ENCODE measurements at regions not wholly inside any gene's neighbourhood (a gene's known extent, or its start where the extent isn't known, plus 50 kb on each side); places are given as distances from the start of the nearest gene placed in this dataset.

- Histone ChIP-seq H2BK5ac (ENCODE audit: low read depth, low read length, poor library complexity) (no peak overlapping the region), H2BK120ac (ENCODE audit: insufficient read depth, low read length, poor library complexity) (no peak overlapping the region), H4K91ac (ENCODE audit: low read depth, low read length) (no peak overlapping the region), H3K18ac (ENCODE audit: low read length) (no peak overlapping the region), H4K12ac (ENCODE audit: low read depth, low read length) (no peak overlapping the region), H3K9ac (ENCODE audit: low read length) (no peak overlapping the region), H3K4ac (ENCODE audit: low read depth, low read length) (no peak overlapping the region), H3K9me3 (ENCODE audit: insufficient read depth, low read depth, low read length) (no peaks in the 10 kb centered on the region), H3K27ac (ENCODE audit: low read depth, low read length) (no peak overlapping the region), H2AK5ac (ENCODE audit: low read length) (no peak overlapping the region), H3K79me1 (ENCODE audit: low read length) (no peaks in the 10 kb centered on the region), H3K4me1 (ENCODE audit: control insufficient read depth in 1 of 2, insufficient read depth in 2 of 2, low read length in 2 of 2) (no peaks in the 10 kb centered on the region), H3K27me3 (ENCODE audit: insufficient read depth, low read length) (no peaks in the 10 kb centered on the region), H3K4me2 (ENCODE audit: low read length) (no peak overlapping the region), H2BK12ac (ENCODE audit: low read length) (no peak overlapping the region), H2AFZ (ENCODE audit: insufficient read depth, low read length, poor library complexity) (no peak overlapping the region), H3K79me2 (ENCODE audit: control insufficient read depth, insufficient read depth, low read length, poor library complexity) (no peaks in the 10 kb centered on the region), H3K4me3 (ENCODE audit: low read depth, low read length) (no peak overlapping the region), H4K8ac (ENCODE audit: low read depth, low read length) (no peak overlapping the region), H3K36me3 (ENCODE audit: control insufficient read depth in 1 of 2, insufficient read depth in 2 of 2, low read length in 2 of 2) (no peaks in the 10 kb centered on the region), H3K14ac (ENCODE audit: low read length) (no peak overlapping the region), H3K23ac (ENCODE audit: low read length) (no peak overlapping the region)
- no peak for DNase-seq
- WGBS (ENCODE audit: extremely low coverage, insufficient coverage, insufficient read length): no CpG with 5 or more reads among the region's 2 CpGs
These were observed 849.4 kb upstream of the CXADR start for GRCh38 chr21:16663436-16663835.

- H4K91ac ChIP-seq (ENCODE audit: low read depth, low read length): no peak overlapping the region
- no peak overlapping the region for H2AFZ ChIP-seq (ENCODE audit: insufficient read depth, low read length, poor library complexity)
- H2BK120ac ChIP-seq (ENCODE audit: insufficient read depth, low read length, poor library complexity): no peak overlapping the region
- no peaks in the 10 kb centered on the region for H3K27me3 ChIP-seq (ENCODE audit: insufficient read depth, low read length)
- no peaks in the 10 kb centered on the region for H3K36me3 ChIP-seq (ENCODE audit: control insufficient read depth in 1 of 2, insufficient read depth in 2 of 2, low read length in 2 of 2)
- H4K8ac ChIP-seq (ENCODE audit: low read depth, low read length): no peak overlapping the region
- no peaks in the 10 kb centered on the region for H3K4me1 ChIP-seq (ENCODE audit: control insufficient read depth in 1 of 2, insufficient read depth in 2 of 2, low read length in 2 of 2)
- H4K12ac ChIP-seq (ENCODE audit: low read depth, low read length): no peak overlapping the region
- no CpG with 5 or more reads among the region's 2 CpGs for WGBS (ENCODE audit: extremely low coverage, insufficient coverage, insufficient read length)
- no peak overlapping the region for H3K4me2 ChIP-seq (ENCODE audit: low read length)
- no peak overlapping the region for H3K14ac ChIP-seq (ENCODE audit: low read length)
- H3K23ac ChIP-seq (ENCODE audit: low read length): no peak overlapping the region
- H3K4me3 ChIP-seq (ENCODE audit: low read depth, low read length): no peak overlapping the region
- no peak overlapping the region for H3K9ac ChIP-seq (ENCODE audit: low read length)
- H2BK5ac ChIP-seq (ENCODE audit: low read depth, low read length, poor library complexity): no peak overlapping the region
- H3K79me2 ChIP-seq (ENCODE audit: control insufficient read depth, insufficient read depth, low read length, poor library complexity): no peaks in the 10 kb centered on the region
- H2BK12ac ChIP-seq (ENCODE audit: low read length): no peak overlapping the region
- H3K18ac ChIP-seq (ENCODE audit: low read length): no peak overlapping the region
- H3K79me1 ChIP-seq (ENCODE audit: low read length): no peaks in the 10 kb centered on the region
- no peaks in the 10 kb centered on the region for H3K9me3 ChIP-seq (ENCODE audit: insufficient read depth, low read depth, low read length)
- no peak overlapping the region for H2AK5ac ChIP-seq (ENCODE audit: low read length)
- no peak overlapping the region for H3K27ac ChIP-seq (ENCODE audit: low read depth, low read length)
- no peak for DNase-seq
- H3K4ac ChIP-seq (ENCODE audit: low read depth, low read length): no peak overlapping the region
These were observed 845.4 kb upstream of the CXADR start for GRCh38 chr21:16667395-16667794.

- Histone ChIP-seq H4K8ac (ENCODE audit: low read depth, low read length) (no peak overlapping the region), H3K18ac (ENCODE audit: low read length) (no peak overlapping the region), H4K12ac (ENCODE audit: low read depth, low read length) (no peak overlapping the region), H4K91ac (ENCODE audit: low read depth, low read length) (no peak overlapping the region), H3K4me2 (ENCODE audit: low read length) (no peak overlapping the region), H3K79me1 (ENCODE audit: low read length) (no peaks in the 10 kb centered on the region), H3K27ac (ENCODE audit: low read depth, low read length) (no peak overlapping the region), H3K9me3 (ENCODE audit: insufficient read depth, low read depth, low read length) (no peaks in the 10 kb centered on the region), H3K27me3 (ENCODE audit: insufficient read depth, low read length) (no peaks in the 10 kb centered on the region), H3K36me3 (ENCODE audit: control insufficient read depth in 1 of 2, insufficient read depth in 2 of 2, low read length in 2 of 2) (no peaks in the 10 kb centered on the region), H2BK5ac (ENCODE audit: low read depth, low read length, poor library complexity) (no peak overlapping the region), H3K14ac (ENCODE audit: low read length) (no peak overlapping the region), H3K4me1 (ENCODE audit: control insufficient read depth in 1 of 2, insufficient read depth in 2 of 2, low read length in 2 of 2) (peaks cover 0 to 3% of the 10 kb centered on the region in 2 experiments), H3K79me2 (ENCODE audit: control insufficient read depth, insufficient read depth, low read length, poor library complexity) (no peaks in the 10 kb centered on the region), H3K9ac (ENCODE audit: low read length) (no peak overlapping the region), H2BK120ac (ENCODE audit: insufficient read depth, low read length, poor library complexity) (no peak overlapping the region), H2AFZ (ENCODE audit: insufficient read depth, low read length, poor library complexity) (no peak overlapping the region), H2AK5ac (ENCODE audit: low read length) (no peak overlapping the region), H2BK12ac (ENCODE audit: low read length) (no peak overlapping the region), H3K23ac (ENCODE audit: low read length) (no peak overlapping the region), H3K4ac (ENCODE audit: low read depth, low read length) (no peak overlapping the region), H3K4me3 (ENCODE audit: low read depth, low read length) (no peak overlapping the region)
- no peak for DNase-seq
- no CpG with 5 or more reads among the region's 2 CpGs for WGBS (ENCODE audit: extremely low coverage, insufficient coverage, insufficient read length)
These were observed 837.9 kb upstream of the CXADR start for GRCh38 chr21:16674949-16675348.

GRCh38 chr21:16676391-16676790 lies 836.5 kb upstream of the CXADR start:
- H3K36me3 ChIP-seq (ENCODE audit: control insufficient read depth in 1 of 2, insufficient read depth in 2 of 2, low read length in 2 of 2): no peaks in the 10 kb centered on the region
- H3K27me3 ChIP-seq (ENCODE audit: insufficient read depth, low read length): no peaks in the 10 kb centered on the region
- no peak overlapping the region for H2BK12ac ChIP-seq (ENCODE audit: low read length)
- no peak overlapping the region for H3K4ac ChIP-seq (ENCODE audit: low read depth, low read length)
- H3K18ac ChIP-seq (ENCODE audit: low read length): no peak overlapping the region
- H3K4me1 ChIP-seq (ENCODE audit: control insufficient read depth in 1 of 2, insufficient read depth in 2 of 2, low read length in 2 of 2): peaks cover 0 to 3% of the 10 kb centered on the region in 2 experiments
- no peaks in the 10 kb centered on the region for H3K79me1 ChIP-seq (ENCODE audit: low read length)
- H3K14ac ChIP-seq (ENCODE audit: low read length): no peak overlapping the region
- no peak overlapping the region for H3K23ac ChIP-seq (ENCODE audit: low read length)
- H2AFZ ChIP-seq (ENCODE audit: insufficient read depth, low read length, poor library complexity): no peak overlapping the region
- H4K12ac ChIP-seq (ENCODE audit: low read depth, low read length): no peak overlapping the region
- no peak overlapping the region for H3K4me2 ChIP-seq (ENCODE audit: low read length)
- no peak overlapping the region for H2BK120ac ChIP-seq (ENCODE audit: insufficient read depth, low read length, poor library complexity)
- H2AK5ac ChIP-seq (ENCODE audit: low read length): no peak overlapping the region
- H3K27ac ChIP-seq (ENCODE audit: low read depth, low read length): no peak overlapping the region
- H3K9ac ChIP-seq (ENCODE audit: low read length): no peak overlapping the region
- H4K91ac ChIP-seq (ENCODE audit: low read depth, low read length): no peak overlapping the region
- H3K79me2 ChIP-seq (ENCODE audit: control insufficient read depth, insufficient read depth, low read length, poor library complexity): no peaks in the 10 kb centered on the region
- no CpG with 5 or more reads among the region's 3 CpGs for WGBS (ENCODE audit: extremely low coverage, insufficient coverage, insufficient read length)
- no peak for DNase-seq
- no peak overlapping the region for H2BK5ac ChIP-seq (ENCODE audit: low read depth, low read length, poor library complexity)
- H4K8ac ChIP-seq (ENCODE audit: low read depth, low read length): no peak overlapping the region
- no peaks in the 10 kb centered on the region for H3K9me3 ChIP-seq (ENCODE audit: insufficient read depth, low read depth, low read length)
- no peak overlapping the region for H3K4me3 ChIP-seq (ENCODE audit: low read depth, low read length)
